Right hindlimb (tissue), 1 donor: ENCODE measurements at regions not wholly inside any gene's neighbourhood (a gene's known extent, or its start where the extent isn't known, plus 50 kb on each side); places are given as distances from the start of the nearest gene placed in this dataset.
"Not testable (repeated sequence)": the region's sequence is repeated elsewhere in the genome, so short reads cannot be mapped to it uniquely, and the experiment has no call there.

ENCODE experiments used
- DNase-seq: peaks from one replicate; pipeline ENCODE4 v3.0.0-alpha.2; 2018

GRCh38 chr14:25537846-25538455, 488.0 kb upstream of the STXBP6 start:
- no peak for DNase-seq

GRCh38 chr14:25526290-25526689, 476.3 kb upstream of the STXBP6 start:
- DNase-seq, result no peak

GRCh38 chr14:25522926-25523325, 473.0 kb upstream of the STXBP6 start:
- no peak for DNase-seq

- DNase-seq, result no peak
Measured at GRCh38 chr14:25522116-25522515, 472.2 kb upstream of the STXBP6 start.

GRCh38 chr14:25521616-25522015, 471.7 kb upstream of the STXBP6 start:
- DNase-seq, result no peak

- DNase-seq, result no peak
Measured at GRCh38 chr14:25520821-25521220, 470.9 kb upstream of the STXBP6 start.

- no peak for DNase-seq
Measured at GRCh38 chr14:25518364-25518763, 468.4 kb upstream of the STXBP6 start.

- DNase-seq, result no peak
Measured at GRCh38 chr14:25516838-25517237, 466.9 kb upstream of the STXBP6 start.

GRCh38 chr14:25508845-25509244, 458.9 kb upstream of the STXBP6 start:
- no peak for DNase-seq

- DNase-seq, result no peak
Measured at GRCh38 chr14:25501749-25502148, 451.8 kb upstream of the STXBP6 start.

GRCh38 chr14:25488961-25489360, 439.0 kb upstream of the STXBP6 start:
- no peak for DNase-seq

- DNase-seq, result peak; percentile 30
Measured at GRCh38 chr14:25485381-25485780, 435.4 kb upstream of the STXBP6 start.

- no peak for DNase-seq
Measured at GRCh38 chr14:25484906-25485305, 435.0 kb upstream of the STXBP6 start.

GRCh38 chr14:25484235-25484634, 434.3 kb upstream of the STXBP6 start:
- no peak for DNase-seq

- no peak for DNase-seq
Measured at GRCh38 chr14:25477316-25478098, 427.6 kb upstream of the STXBP6 start.

GRCh38 chr14:25472700-25473099, 422.8 kb upstream of the STXBP6 start:
- no peak for DNase-seq

GRCh38 chr14:25464772-25465171, 414.8 kb upstream of the STXBP6 start:
- DNase-seq, result no peak

GRCh38 chr14:25464078-25464477, 414.1 kb upstream of the STXBP6 start:
- DNase-seq, result no peak

GRCh38 chr14:25463480-25463879, 413.5 kb upstream of the STXBP6 start:
- no peak for DNase-seq

- DNase-seq, result no peak
Measured at GRCh38 chr14:25461780-25462179, 411.8 kb upstream of the STXBP6 start.

- DNase-seq, result no peak
Measured at GRCh38 chr14:25444381-25444780, 394.4 kb upstream of the STXBP6 start.

- not testable (repeated sequence) for DNase-seq
Measured at GRCh38 chr14:25440382-25440781, 390.4 kb upstream of the STXBP6 start.

- DNase-seq, result no peak
Measured at GRCh38 chr14:25436906-25437305, 387.0 kb upstream of the STXBP6 start.

GRCh38 chr14:25436288-25436875, 386.4 kb upstream of the STXBP6 start:
- DNase-seq, result no peak
